ENCODE measurements at regions not wholly inside any gene's neighbourhood (a gene's known extent, or its start where the extent isn't known, plus 50 kb on each side); places are given as distances from the start of the nearest gene placed in this dataset.
"Not testable (repeated sequence)": the region's sequence is repeated elsewhere in the genome, so short reads cannot be mapped to it uniquely, and the experiment has no call there.

GRCh38 chr16:21523411-21524067 lies 75.8 kb upstream of the METTL9 start:
- H3K4me2 ChIP-seq = no peak overlapping the region

DNA sequence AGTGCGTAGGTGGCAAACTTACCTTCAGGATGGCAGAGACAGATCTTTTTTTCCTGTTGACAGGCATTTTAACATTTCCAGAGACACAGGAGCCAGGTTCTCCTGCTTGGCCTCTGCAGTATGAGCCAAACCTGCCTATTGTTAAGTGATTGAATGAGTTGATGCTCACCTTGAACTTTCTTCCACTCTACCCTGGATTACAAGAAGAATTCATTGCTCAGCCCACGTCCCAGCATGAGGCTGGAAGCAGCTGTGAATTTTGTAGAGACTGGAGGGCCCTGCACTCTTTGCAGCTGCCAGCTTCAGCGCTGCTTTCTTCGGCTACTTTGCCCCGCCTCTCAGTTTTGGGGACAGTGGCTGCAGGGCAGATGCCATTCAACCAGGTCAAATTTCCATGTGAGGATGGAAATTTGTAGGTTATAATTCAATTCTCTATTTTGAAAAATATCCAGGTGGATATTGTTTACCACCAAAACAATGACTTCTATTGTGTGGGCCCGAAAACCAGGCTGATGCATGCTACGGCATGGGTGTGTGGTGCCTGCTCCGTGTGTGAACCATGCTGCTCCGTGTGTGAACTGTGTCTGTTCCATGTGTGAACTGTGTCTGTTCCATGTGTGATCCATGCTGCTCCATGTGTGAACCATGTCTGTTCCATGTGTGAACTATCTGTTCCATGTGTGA lies 75.2 kb upstream of the METTL9 start:
- Histone ChIP-seq H3K27me3 (ENCODE audit: insufficient read depth, low read depth) (no peaks in the 10 kb centered on the region), H3K4me3 (IDR thresholded peaks at IDR 0.05; ENCODE audit: insufficient read depth, low read depth, low read length) (no peak overlapping the region), H4K20me1 (ENCODE audit: insufficient read depth) (no peaks in the 10 kb centered on the region), H3K4me2 (no peak overlapping the region), H2AFZ (ENCODE audit: low read depth) (no peak overlapping the region), H3K27ac (no peak overlapping the region), H3K9ac (no peak overlapping the region), H3K79me2 (ENCODE audit: insufficient read depth, low read depth) (peaks cover 6% of the 10 kb centered on the region), H3K36me3 (ENCODE audit: insufficient read depth) (no peaks in the 10 kb centered on the region), H3K4me1 (ENCODE audit: low read depth, poor library complexity, severe bottlenecking) (peaks cover 3% of the 10 kb centered on the region)
- no peak for TF ChIP-seq CTCF (conservative IDR thresholded peaks at IDR 0.05; ENCODE audit: low read depth, low read length)

More at GRCh38 chr16:21523411-21524067, 75.8 kb upstream of the METTL9 start:
- H3K36me3 ChIP-seq (ENCODE audit: insufficient read depth) = no peaks in the 10 kb centered on the region
- no peak overlapping the region for H3K4me3 ChIP-seq (IDR thresholded peaks at IDR 0.05; ENCODE audit: insufficient read depth, low read depth, low read length)
- H3K27me3 ChIP-seq (ENCODE audit: insufficient read depth, low read depth) = no peaks in the 10 kb centered on the region
- TF ChIP-seq CTCF (conservative IDR thresholded peaks at IDR 0.05; ENCODE audit: low read depth, low read length) = no peak
- no peak overlapping the region for H3K27ac ChIP-seq
- no peak overlapping the region for H2AFZ ChIP-seq (ENCODE audit: low read depth)
- peaks cover 3% of the 10 kb centered on the region for H3K4me1 ChIP-seq (ENCODE audit: low read depth, poor library complexity, severe bottlenecking)
- no peaks in the 10 kb centered on the region for H4K20me1 ChIP-seq (ENCODE audit: insufficient read depth)
- no peak overlapping the region for H3K9ac ChIP-seq
- H3K79me2 ChIP-seq (ENCODE audit: insufficient read depth, low read depth) = peaks cover 13% of the 10 kb centered on the region

- H4K20me1 ChIP-seq (ENCODE audit: insufficient read depth); H3K4me3 ChIP-seq (IDR thresholded peaks at IDR 0.05; ENCODE audit: insufficient read depth, low read depth, low read length); H3K27ac ChIP-seq; H3K9ac ChIP-seq; H3K4me1 ChIP-seq (ENCODE audit: low read depth, poor library complexity, severe bottlenecking); H3K79me2 ChIP-seq (ENCODE audit: insufficient read depth, low read depth); H3K27me3 ChIP-seq (ENCODE audit: insufficient read depth, low read depth); H2AFZ ChIP-seq (ENCODE audit: low read depth); H3K36me3 ChIP-seq (ENCODE audit: insufficient read depth); H3K4me2 ChIP-seq: not testable (repeated sequence)
Observed at GRCh38 chr16:21524752-21525028, 74.7 kb upstream of the METTL9 start.

GRCh38 chr16:21525029-21525895 lies 74.1 kb upstream of the METTL9 start:
- H4K20me1 ChIP-seq (ENCODE audit: insufficient read depth); H3K27me3 ChIP-seq (ENCODE audit: insufficient read depth, low read depth); H2AFZ ChIP-seq (ENCODE audit: low read depth); H3K4me2 ChIP-seq; H3K79me2 ChIP-seq (ENCODE audit: insufficient read depth, low read depth); H3K9ac ChIP-seq; H3K4me3 ChIP-seq (IDR thresholded peaks at IDR 0.05; ENCODE audit: insufficient read depth, low read depth, low read length); H3K4me1 ChIP-seq (ENCODE audit: low read depth, poor library complexity, severe bottlenecking); H3K27ac ChIP-seq; H3K36me3 ChIP-seq (ENCODE audit: insufficient read depth): not testable (repeated sequence)

- not testable (repeated sequence) for H3K27ac ChIP-seq; H2AFZ ChIP-seq (ENCODE audit: low read depth); H3K79me2 ChIP-seq (ENCODE audit: insufficient read depth, low read depth); H3K4me3 ChIP-seq (IDR thresholded peaks at IDR 0.05; ENCODE audit: insufficient read depth, low read depth, low read length); H3K4me1 ChIP-seq (ENCODE audit: low read depth, poor library complexity, severe bottlenecking); H4K20me1 ChIP-seq (ENCODE audit: insufficient read depth); H3K9ac ChIP-seq; H3K4me2 ChIP-seq; H3K36me3 ChIP-seq (ENCODE audit: insufficient read depth); H3K27me3 ChIP-seq (ENCODE audit: insufficient read depth, low read depth)
Observed at GRCh38 chr16:21525956-21526922, 73.1 kb upstream of the METTL9 start.
